DLD1 (cell line): ENCODE measurements at regions not wholly inside any gene's neighbourhood (a gene's known extent, or its start where the extent isn't known, plus 50 kb on each side); places are given as distances from the start of the nearest gene placed in this dataset.

Experiments
- in situ Hi-C: cut with HindIII; loops from 2 replicates; pipeline ENCODE4 v1.10.0; 2017; ENCODE audit warnings: low sequenced_read_pairs

DNA sequence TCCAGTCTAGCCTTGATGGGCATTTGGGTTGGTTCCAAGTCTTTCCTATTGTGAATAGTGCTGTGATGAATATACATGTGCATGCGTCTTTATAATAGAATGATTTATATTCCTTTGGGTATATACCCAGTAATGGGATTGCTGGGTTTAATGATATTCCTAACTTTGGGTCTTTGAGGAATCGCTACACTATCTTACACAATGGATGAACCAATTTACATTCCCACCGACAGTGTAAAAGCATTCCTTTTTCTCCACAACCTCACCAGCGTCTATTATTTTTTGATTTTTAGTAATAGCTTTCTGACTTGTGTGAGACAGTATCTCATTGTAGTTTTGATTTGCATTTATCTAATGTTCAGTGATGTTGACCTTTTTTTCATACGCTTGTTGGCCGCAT lies 1040.1 kb downstream of the MAT2B start:
- in situ Hi-C loops, result no loop called here

GRCh38 chr5:164553851-164554250 lies 1048.4 kb downstream of the MAT2B start:
- in situ Hi-C loops, result no loop called here

DNA sequence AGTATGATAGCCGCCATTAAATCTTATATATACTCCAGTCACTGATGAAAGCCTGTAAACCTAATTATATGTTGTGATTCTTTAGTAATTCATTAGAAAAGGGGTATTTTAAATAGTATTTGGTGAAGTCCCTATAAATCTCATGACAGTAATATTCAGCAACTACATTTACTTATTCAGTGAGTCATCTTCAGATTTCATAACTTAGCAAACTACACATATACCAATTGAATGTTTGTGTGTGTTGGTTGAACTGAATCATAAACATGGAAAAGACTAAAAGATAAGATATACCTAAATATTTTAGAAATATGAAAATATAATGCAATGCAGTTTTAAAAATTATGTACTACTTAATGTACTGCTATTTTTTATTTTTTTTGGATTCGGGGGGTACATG lies 1050.4 kb downstream of the MAT2B start:
- in situ Hi-C loops, result no loop called here

- in situ Hi-C loops, result no loop called here
Observed at GRCh38 chr5:164560216-164560615, 1054.8 kb downstream of the MAT2B start.

DNA sequence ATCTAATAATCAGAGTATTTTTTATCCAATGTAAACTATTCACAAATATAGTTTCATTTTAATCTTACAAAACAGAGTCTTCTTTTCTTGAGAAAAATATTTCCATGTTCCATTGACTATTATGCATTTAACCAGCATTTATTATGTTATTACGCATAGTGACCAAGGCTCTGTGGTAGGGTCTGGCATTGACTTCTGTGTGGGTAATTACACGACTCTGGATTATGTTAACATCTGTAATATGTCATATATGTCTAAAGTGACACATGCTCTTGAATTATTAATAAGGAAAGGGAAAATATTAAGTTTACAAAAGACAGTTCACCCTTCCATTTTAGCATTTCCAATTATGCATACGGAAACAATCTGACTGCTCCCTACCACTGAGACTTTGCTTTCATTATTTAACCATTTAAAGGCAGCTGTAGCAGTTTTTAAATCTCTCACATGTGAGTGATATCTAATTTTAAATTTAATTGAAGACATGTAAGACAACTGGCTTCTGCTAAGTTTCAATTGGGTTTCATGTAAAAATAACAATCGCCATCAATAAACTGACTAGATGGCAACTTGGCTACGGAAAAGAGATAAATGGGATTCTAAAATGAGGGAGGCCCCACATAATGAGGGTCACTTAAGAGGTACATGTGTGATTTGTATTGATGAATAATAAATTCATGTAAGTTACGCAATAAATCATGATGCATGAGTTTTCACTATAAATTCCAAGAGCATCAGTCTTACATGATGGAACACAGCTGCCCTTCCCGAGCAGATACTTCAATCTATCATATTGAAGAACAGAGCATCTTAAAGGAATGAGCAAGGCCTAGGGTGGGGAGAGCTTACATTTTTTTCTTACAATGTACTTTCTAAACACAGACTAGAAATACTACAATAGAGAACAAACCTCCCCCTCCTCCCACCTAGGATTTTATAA lies 1056.8 kb downstream of the MAT2B start:
- in situ Hi-C loops, result no loop called here

- in situ Hi-C loops, result no loop called here
Observed at GRCh38 chr5:164563370-164563769, 1058.0 kb downstream of the MAT2B start.

DNA sequence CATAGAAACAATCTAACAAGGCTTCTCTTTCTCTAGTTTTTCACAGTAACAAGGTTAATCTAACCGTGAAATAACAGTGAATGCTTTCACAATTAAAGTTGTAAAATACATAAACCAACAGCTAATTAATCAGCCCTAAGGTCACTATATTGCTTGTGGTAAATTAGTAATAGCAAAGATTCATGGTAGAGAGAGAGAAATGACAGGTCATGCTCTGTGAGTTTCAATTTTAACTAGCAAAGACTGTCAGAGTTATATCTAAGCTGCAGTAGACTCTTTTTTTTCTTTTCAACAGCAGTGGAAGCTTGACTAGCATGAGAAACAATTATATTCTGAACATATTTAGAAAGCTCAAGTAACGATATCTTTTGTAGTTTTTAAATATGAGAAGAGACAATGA lies 1068.0 kb downstream of the MAT2B start:
- in situ Hi-C loops, result no loop called here

DNA sequence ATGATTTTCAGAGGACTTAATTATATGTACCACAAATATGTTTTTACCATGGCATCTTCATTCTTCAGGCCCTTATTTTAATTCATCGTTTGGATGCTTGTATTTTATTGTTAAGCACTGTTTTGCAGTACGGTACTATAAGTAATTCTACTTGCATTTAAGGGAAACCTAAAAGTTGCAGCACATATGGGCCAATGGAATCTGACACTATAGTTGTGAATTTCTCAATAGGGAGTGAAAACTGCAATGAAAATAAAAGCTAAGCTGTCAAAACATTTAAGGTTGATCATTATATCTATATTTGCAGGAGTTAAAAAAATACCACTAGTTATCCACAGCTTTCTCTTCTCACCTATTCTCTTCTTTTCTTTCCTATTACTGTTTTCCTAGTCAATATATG lies 1071.8 kb downstream of the MAT2B start:
- in situ Hi-C loops, result no loop called here

GRCh38 chr5:164577742-164578141 lies 1072.3 kb downstream of the MAT2B start:
- in situ Hi-C loops, result no loop called here

- in situ Hi-C loops, result no loop called here
Observed at GRCh38 chr5:164578401-164578800, 1073.0 kb downstream of the MAT2B start.

GRCh38 chr5:164578911-164579310 lies 1073.5 kb downstream of the MAT2B start:
- in situ Hi-C loops, result no loop called here

DNA sequence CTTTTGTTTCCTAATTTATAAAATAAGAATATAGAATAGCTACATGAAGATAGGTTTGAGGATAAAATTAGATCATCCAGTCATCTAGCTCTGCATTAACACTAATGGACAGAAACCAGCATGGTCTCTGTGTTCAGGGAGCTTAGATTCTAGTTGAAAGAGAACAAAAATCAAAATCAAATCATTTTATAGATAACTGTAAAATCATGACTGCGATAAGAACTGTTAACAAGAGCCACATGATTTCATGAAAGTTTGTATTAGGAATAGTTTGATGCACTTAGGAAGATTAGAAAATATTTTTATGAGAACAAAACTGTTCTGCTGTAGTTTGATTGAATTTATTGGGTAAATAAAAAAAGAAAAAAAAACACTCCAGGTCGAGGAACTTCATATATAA lies 1074.7 kb downstream of the MAT2B start:
- in situ Hi-C loops, result no loop called here

DNA sequence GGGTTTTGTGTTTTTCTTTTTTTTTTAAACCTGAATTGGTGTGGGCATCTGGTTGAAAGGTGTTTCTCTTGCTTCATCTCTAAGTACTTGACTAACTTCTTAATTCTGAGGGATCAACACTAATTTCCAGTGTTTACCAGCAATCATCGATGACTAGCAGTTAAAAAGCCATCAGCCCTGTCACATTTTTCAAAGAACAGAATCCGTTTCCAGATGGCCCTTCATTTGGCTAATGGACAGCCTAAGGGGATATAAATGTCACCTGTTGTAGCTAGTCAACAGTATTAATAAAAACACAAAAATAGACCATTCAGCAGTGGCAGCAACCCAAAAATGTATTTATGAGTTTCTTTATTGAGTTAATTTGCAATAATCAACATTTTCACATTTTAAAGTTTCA lies 1076.5 kb downstream of the MAT2B start:
- in situ Hi-C loops, result no loop called here

GRCh38 chr5:164593982-164594381 lies 1088.6 kb downstream of the MAT2B start:
- in situ Hi-C loops, result no loop called here

- in situ Hi-C loops, result no loop called here
Observed at GRCh38 chr5:164597293-164597900, 1092.0 kb downstream of the MAT2B start.

- in situ Hi-C loops, result no loop called here
Observed at GRCh38 chr5:164600274-164600673, 1094.9 kb downstream of the MAT2B start.

DNA sequence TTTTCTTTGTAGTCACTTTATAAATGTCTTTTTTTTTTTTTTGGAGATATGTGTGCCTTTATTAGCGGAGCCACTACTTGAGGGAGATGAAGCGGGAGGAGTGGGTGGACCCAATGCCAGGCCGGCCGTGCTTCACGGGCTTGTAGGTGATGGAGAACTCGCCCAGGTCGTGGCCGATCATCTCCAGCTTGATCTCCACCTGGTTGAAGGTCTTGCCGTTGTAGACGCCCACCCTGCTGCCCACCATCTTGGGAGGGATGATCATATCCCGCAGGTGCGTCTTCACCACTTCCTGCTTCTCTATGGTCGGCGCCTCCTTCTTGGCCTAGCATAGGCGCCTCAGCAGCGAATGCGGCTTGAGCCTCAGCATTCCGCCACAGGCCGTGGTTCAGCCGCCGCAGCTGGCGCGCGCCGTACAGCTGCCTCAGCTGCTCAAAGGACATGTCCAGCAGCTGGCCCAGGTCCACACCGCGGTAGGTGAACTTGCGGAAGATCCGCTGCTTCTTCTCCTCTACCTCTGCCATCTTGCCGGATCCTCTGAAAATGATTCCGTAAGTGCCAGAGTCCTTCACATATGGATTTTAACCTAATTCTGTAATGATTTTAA lies 1095.6 kb downstream of the MAT2B start:
- in situ Hi-C loops, result no loop called here

GRCh38 chr5:164608507-164608906 lies 1103.1 kb downstream of the MAT2B start:
- in situ Hi-C loops, result no loop called here

- in situ Hi-C loops, result no loop called here
Observed at GRCh38 chr5:164610374-164610773, 1105.0 kb downstream of the MAT2B start.

DNA sequence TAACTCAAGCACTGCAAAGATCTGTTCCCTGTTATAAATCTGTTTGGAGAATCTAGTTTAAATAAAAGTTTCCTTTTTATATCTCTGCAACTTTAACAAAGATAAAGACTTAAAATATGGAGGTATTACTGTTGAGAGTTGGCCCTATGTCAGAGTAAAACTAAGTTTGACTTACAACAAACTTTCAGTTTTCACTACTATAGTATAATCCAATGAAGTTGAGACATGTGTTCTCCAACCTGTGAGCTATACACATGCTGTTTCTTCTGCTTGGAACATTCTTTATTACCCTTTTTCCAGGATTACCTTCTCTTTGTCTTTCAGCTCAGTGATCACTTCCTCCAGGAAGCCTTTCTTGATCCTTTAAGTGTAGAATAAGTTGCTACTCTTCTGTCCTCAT lies 1109.3 kb downstream of the MAT2B start:
- in situ Hi-C loops, result no loop called here

DNA sequence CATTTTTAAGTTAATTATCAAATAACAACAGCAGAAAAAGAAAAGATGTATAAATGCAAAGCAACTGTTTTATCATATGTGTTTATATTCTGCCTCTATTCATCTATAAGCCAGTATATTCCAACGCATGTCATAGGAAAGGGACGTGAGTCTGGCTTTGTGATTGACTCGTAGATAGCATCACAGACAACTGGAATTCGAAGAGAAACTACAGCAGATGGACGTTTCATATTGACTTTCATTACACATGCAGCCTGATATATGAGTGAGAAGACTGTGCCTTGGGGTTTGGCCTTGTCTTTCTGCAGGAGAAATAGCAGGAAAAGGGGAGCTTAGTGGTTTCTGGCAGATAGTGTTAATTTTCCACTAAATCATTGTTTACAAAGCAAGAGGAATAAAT lies 1111.9 kb downstream of the MAT2B start:
- in situ Hi-C loops, result no loop called here

- in situ Hi-C loops, result no loop called here
Observed at GRCh38 chr5:164627021-164627420, 1121.6 kb downstream of the MAT2B start.
